ENCODE measurements at regions not wholly inside any gene's neighbourhood (a gene's known extent, or its start where the extent isn't known, plus 50 kb on each side); places are given as distances from the start of the nearest gene placed in this dataset.

DNA sequence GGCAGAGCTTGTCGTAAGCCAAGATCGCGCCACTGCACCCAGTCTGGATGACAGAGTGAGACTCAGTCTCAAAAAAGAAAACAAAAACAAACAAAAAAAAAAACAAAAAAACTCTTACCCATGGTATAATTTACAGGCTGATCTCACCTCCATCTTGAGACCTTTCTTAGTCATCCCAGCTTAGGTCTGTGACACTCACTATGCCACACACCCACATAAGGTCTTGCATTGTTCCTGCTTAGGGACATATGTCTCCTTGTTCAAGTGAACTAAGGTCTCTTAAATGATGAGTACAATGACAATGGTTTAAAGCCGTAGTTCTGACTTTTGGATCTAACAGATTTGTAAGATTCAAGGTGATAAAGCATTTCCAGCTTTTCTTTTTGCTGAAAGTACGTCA is 360.2 kb upstream of the ARHGEF26 start:
- TF ChIP-seq, protein P1, sequence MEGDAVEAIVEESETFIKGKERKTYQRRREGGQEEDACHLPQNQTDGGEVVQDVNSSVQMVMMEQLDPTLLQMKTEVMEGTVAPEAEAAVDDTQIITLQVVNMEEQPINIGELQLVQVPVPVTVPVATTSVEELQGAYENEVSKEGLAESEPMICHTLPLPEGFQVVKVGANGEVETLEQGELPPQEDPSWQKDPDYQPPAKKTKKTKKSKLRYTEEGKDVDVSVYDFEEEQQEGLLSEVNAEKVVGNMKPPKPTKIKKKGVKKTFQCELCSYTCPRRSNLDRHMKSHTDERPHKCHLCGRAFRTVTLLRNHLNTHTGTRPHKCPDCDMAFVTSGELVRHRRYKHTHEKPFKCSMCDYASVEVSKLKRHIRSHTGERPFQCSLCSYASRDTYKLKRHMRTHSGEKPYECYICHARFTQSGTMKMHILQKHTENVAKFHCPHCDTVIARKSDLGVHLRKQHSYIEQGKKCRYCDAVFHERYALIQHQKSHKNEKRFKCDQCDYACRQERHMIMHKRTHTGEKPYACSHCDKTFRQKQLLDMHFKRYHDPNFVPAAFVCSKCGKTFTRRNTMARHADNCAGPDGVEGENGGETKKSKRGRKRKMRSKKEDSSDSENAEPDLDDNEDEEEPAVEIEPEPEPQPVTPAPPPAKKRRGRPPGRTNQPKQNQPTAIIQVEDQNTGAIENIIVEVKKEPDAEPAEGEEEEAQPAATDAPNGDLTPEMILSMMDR (IDR thresholded peaks at IDR 0.05) = no peak
- no peak for TF ChIP-seq EZH2 (IDR thresholded peaks at IDR 0.05)
